SK-N-SH treated with all-trans-retinoic acid at 6 μM for 48 hours (cell line): ENCODE measurements at regions not wholly inside any gene's neighbourhood (a gene's known extent, or its start where the extent isn't known, plus 50 kb on each side); places are given as distances from the start of the nearest gene placed in this dataset.

Source experiments
- ZC3H10 ChIP-seq: fragments of 250-450 bp; sonication (Bioruptor Pico); IDR thresholded peaks from 2 replicates; pipeline ENCODE4 v1.5.1; 2021; ENCODE audit warnings: mild to moderate bottlenecking, moderate library complexity
- TF ChIP-seq, protein P1 (sequence below): fragments of 250-450 bp; sonication (Bioruptor Pico); IDR thresholded peaks from 2 replicates; pipeline ENCODE4 v1.8.0; 2021; ENCODE audit warnings: low read depth, mild to moderate bottlenecking, moderate library complexity, borderline replicate concordance

DNA sequence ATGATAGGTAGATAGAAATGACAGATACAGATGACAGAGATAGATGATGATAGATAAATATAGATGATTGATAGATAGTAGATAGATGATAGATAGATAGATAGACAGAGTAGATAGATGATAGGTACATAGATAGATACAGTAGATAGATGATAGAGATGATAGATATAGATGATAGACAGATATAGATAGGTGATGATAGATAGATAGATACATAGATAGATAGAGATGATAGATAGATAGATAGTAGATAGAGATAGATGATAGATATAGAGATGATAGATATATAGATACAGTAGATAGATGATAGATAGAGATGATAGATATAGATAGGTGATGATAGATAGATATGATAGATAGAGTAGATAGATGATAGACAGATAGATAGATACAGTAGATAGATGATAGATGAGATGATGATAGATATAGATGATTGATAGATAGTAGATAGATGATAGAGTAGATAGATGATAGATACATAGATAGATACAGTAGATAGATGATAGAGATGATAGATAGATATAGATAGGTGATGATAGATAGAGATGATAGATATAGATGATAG, 95.7 kb upstream of the SMIM23 start:
- TF ChIP-seq ZC3H10, result no peak
- TF ChIP-seq, protein P1, sequence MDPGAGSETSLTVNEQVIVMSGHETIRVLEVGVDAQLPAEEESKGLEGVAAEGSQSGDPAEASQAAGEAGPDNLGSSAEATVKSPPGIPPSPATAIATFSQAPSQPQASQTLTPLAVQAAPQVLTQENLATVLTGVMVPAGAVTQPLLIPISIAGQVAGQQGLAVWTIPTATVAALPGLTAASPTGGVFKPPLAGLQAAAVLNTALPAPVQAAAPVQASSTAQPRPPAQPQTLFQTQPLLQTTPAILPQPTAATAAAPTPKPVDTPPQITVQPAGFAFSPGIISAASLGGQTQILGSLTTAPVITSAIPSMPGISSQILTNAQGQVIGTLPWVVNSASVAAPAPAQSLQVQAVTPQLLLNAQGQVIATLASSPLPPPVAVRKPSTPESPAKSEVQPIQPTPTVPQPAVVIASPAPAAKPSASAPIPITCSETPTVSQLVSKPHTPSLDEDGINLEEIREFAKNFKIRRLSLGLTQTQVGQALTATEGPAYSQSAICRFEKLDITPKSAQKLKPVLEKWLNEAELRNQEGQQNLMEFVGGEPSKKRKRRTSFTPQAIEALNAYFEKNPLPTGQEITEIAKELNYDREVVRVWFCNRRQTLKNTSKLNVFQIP (CRISPR knock-in tag), result no peak
